GM21825 (cell line): ENCODE measurements at regions not wholly inside any gene's neighbourhood (a gene's known extent, or its start where the extent isn't known, plus 50 kb on each side); places are given as distances from the start of the nearest gene placed in this dataset.
"Not testable (repeated sequence)": the region's sequence is repeated elsewhere in the genome, so short reads cannot be mapped to it uniquely, and the experiment has no call there.

Source experiments
- ATAC-seq: cut with Tn5 transposase; IDR thresholded peaks from one replicate; pipeline ENCODE4 v1.9.1; 2021; ENCODE audit warnings: mild to moderate bottlenecking, moderate library complexity; ENCODE audit not compliant: unreplicated experiment

- ATAC-seq: no peak
Measured at GRCh38 chr5:19125956-19126713, 861.9 kb downstream of the CDH18 start.

DNA sequence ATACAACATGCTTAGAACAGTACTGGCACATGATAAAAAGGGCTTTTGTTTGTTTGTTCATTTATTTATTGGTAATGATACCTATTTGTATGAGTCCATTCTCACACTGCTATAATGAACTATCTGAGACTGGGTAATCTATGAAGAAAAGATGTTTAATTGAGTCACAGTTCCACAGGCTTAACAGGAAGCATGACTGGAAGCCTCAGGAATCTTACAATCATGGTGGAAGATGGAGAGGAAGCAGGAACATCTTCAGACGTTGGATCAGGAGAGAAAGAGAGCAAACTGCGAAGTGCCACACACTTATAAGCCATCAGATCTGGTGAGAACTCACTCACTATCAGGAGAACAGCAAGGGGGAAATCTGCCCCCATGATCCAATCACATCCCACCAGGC lies 847.7 kb downstream of the CDH18 start:
- no peak for ATAC-seq

DNA sequence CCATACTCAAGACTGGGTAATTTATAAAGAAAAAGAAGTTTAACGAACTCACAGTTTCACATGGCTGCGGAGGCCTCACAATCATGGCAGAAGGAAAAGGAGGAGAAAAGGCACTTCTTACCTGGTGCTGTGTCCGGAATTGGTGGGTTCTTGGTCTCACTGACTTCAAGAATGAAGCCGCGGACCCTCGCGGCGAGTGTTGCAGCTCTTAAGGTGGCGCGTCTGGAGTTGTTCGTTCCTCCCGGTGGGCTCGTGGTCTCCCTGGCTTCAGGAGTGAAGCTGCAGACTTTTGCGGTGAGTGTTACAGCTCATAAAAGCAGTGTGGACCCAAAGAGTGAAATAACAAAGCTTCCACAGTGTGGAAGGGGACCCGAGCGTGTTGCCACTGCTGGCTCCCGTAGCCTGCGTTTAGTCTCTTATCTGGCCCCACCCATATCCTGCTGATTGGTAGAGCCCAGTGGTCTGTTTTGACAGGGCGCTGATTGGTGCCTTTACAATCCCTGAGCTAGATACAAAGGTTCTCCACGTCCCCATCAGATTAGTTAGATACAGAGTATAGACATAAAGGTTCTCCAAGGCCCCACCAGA lies 846.0 kb downstream of the CDH18 start:
- not testable (repeated sequence) for ATAC-seq

DNA sequence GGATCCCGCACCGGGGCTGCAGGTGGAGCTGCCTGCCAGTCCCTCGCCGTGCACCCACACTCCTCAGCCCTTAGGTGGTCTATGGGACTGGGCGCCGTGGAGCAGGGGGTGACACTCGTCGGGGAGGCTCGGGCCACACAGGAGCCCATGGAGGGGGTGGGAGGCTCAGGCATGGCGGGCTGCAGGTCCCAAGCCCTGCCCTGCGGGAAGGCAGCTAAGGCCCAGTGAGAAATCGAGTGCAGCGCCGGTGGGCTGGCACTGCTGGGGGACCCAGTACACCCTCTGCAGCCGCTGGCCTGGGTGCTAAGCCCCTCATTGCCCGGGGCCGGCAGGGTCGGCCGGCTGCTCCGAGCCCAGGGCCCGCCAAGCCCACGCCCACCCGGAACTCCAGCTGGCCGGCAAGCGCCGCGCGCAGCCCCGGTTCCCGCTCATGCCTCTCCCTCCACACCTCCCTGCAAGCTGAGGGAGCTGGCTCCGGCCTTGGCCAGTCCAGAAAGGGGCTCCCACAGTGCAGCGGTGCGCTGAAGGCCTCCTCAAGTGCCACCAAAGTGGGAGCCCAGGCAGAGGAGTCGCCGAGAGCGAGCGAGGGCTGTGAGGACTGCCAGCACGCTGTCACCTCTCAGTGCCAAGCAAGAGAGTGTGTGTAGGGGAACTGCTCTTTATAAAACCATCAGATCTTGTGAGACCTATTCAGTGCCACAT lies 845.1 kb downstream of the CDH18 start:
- not testable (repeated sequence) for ATAC-seq

GRCh38 chr5:19143935-19144334 lies 844.1 kb downstream of the CDH18 start:
- ATAC-seq: no peak

DNA sequence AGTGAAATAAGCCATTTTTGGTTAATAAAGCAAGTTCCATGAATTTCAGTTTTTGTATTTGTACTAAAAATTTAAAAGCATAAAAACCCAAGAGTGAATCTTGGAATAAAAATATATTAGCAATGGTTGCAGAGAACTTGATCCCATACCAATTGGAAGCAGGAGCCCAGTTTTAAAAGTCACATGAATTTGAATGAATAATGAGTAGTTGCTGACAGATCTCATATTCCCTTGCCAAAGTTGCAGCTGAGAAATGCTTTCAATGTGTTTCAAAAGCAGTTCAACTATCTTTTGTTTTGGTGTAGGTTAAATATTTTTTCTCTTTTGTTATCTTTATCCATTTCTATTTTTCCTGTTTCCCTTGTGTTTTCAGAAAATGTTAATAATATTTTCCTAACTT lies 818.6 kb downstream of the CDH18 start:
- ATAC-seq: no peak

DNA sequence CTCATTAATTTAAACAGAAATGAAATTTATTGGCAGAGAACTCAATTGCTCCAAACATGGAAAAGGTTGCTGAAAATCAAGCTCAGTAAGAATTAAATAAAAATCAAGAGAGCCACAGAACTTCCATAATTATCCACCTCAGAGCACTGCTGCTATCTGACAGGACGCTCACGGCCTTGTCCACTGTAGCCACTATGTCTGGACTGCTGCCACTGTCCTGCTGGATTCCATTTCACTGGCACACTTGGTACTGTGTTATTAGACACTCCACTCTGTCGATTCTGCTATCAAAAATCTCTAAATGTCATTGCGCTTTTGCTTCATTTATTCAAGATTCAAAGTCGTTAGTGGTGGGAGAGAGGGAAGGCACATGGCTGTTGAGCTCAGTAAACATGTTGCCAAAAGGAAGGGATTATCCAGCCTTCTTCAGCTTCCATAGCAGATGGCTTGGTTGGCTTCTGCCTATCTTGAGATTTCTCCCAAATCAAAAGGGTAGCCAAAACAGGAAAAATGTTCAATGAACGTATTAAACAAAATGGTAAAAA lies 815.0 kb downstream of the CDH18 start:
- ATAC-seq: no peak

DNA sequence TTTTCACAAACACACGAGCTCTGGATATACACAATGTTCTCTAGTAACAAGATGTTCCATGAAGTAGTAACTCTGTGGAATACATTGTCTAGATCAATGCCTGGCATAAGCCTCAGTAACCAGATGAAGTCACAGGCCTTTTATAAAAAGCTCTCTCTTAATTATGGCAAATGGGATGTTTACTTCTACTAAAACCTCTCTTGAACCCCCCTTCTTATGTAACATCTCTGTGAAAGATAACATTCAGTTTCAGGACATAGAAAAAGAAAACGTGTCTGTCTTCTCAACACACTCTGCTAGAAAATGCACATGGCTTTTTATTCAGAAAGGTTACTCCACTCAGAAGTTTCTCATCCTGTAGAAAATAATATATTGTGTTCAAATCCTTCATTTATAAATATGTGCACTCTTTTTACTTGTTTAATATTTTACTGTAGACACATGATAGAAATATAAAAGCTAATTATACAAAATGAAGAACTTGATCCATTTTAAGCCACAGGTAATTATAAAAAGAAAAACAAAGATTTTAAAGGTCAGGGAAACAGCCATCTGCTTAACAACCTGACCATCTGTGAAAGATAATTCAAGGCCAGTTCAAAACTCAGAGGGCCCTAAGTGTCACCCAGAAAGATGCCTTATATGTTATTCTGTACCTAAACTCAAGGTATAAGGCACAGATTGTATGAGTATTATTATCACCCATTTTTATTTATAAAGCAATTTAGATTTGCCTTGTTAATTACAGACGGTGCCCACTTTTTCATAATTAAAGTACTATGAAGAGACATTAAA lies 812.0 kb downstream of the CDH18 start:
- ATAC-seq: no peak

DNA sequence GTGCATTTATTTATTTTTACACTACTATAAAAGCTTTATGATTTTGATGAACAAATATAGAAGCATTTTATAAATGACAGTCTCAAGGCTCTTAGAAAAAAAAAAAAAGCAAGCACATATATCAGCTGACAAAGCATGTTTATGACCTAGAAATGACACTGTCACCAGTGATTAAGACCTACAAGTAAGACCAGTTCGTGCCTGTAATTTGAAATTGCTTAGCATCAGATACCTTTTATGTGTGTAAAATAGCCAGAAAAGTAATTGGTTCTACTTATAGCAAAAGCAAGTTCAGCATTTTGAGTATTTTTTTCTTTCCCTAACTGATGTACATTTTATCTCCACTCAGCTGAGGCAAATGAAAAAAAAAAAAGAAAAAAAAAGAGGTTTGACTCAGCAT lies 808.4 kb downstream of the CDH18 start:
- ATAC-seq: no peak

DNA sequence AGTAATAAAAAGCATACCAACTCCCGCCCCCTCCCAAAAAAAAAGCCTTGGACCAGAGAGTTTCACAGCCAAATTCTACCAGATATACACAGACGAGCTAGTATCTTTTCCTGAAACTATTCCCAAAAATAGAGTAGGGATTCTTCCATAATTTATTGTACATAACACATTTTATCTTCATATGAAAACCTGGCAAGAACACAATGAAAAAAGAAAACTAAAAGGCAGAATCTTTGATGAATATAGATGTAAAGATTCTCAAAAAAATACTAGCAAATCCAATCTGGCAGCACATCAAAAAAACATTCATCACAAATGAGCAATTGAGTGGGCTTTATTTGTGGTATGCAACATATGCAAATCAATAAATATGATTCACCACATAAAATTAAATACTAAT lies 798.8 kb downstream of the CDH18 start:
- no peak for ATAC-seq

- ATAC-seq: no peak
Measured at GRCh38 chr5:19193631-19194030, 794.4 kb downstream of the CDH18 start.

- no peak for ATAC-seq
Measured at GRCh38 chr5:19196631-19197030, 791.4 kb downstream of the CDH18 start.

DNA sequence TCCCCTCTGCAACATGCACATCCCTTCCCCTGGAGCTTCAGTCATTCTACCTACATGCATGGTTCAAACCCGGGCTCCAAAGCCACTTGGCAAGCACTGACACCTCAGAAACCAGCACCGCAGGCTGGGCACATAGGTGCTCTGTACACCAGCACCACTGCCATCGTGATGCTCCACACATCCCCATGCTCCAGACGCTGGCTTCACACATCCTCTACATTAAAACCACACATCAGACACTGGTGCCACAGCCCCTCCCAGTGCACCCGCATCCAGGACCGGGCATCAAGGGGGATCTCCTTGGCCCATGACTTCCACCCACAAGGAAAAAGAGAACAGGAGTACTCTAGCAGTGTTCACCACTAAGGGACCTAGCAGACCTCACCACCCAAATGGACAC lies 787.7 kb downstream of the CDH18 start:
- ATAC-seq: no peak

DNA sequence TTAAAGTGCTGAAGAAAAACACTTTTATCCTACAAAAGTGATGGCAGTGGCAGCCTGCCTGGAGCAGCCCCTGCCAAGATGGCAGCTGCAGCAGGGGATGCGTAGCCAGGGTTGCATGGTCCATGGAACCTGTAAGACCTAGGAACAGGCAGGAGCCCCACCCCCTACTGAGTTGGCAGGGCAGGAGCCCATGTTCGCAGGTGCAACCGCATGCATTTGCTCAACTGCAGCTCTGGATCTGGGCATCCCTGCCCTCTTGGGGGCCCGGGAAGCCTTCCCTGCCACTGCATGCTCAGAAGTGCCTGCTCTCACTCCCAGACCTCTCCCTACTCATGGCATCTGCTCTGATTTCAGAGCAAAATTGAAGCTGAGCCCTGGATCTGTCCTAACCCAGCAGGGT lies 779.6 kb downstream of the CDH18 start:
- ATAC-seq: no peak

- no peak for ATAC-seq
Measured at GRCh38 chr5:19210886-19211285, 777.1 kb downstream of the CDH18 start.

GRCh38 chr5:19229179-19229835 lies 758.7 kb downstream of the CDH18 start:
- ATAC-seq: no peak

DNA sequence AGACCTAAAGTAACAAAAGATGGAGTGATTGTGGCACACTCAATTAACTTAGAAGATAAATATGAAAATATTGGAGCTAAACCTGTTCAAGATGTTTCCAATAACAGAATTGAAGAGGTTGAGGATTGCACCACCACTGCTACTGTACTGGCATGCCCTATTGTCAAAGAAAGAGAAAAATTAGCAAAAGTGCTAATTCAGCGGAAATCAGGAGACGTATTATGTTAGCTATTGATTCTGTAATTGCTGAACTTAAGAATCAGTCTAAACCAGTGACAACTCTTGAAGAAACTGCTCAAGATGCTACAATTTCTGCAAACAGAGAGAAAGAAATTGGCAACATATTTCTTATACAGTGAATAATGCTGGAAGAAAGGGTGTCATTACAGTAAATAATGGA lies 754.4 kb downstream of the CDH18 start:
- no peak for ATAC-seq

- no peak for ATAC-seq
Measured at GRCh38 chr5:19235101-19235584, 752.9 kb downstream of the CDH18 start.

DNA sequence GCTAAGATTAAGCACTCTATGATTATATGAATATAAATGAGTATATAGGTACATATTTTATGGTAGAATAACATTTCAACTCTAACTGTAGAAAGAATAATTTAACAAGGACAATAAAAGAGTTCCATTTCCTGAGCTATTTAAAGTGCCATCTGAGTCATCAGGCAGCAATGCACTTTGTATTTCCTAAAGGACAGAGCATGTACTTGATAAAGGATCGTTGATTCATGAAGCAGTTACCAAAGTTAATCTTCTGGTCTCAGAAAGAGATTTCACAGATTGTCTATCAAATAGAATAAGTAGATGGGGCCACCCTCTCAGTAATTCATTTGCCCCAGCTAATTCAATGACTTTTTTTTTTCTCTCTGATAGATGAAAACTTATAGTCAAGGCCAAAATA lies 747.8 kb downstream of the CDH18 start:
- no peak for ATAC-seq

DNA sequence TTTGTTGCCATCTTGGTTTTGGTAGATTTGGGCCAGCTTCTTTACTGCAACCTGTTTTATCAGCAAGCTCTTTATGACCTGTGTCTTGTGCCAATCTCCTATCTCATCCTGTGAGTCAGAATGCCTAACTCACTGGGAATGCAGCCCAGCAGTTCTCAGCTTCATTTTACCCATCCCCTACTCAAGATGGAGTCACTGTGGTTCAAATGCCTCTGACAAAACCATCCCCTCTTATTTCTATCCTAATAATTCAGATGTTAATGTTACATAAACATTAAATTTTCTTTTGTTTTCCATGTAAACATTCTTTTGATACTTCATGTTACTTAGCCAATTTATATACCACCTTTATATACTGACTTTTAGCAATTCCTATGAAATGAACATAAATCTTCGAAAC lies 746.3 kb downstream of the CDH18 start:
- no peak for ATAC-seq
